ENCODE measurements at regions not wholly inside any gene's neighbourhood (a gene's known extent, or its start where the extent isn't known, plus 50 kb on each side); places are given as distances from the start of the nearest gene placed in this dataset.

DNA sequence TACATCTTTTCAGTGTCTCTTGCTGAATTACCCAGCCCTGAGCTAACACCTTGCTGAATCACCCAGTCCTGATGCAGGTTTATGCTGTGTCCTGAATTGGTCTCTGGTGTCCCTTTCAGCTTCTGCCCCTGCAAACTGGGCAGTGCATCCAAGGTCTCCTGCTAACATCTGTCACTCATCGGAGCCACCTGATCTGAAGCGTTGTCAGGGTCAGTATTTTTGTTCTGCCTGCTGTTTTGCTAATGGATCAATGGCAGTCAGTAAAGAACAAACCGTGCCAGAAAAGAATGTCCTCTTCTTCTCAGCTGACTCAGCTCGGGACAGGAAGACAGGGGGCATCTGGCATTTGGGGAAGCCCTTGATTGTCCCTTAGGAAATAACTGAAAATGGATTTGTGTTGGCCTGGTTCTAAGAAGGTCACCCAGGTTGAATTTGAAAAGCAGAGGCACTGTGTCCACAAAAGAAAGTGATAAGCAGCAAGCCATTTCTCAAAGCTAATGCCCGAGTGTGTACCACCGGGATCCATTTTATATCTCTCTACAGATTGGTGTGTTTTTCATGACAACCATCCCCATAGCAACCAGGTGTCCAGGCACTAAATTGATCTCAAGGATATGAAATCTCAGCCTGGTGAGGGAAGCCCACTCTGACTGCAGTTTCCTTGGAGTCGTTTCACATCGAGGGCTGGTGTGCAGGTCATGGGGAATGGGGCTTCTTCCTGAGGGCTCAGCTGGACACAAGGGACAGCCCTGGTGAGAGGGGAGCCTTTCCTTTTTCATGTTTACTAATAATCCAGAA is 109.7 kb upstream of the IRF2BP2 start:
- FAIRE-seq = no peak
- no peak for DNase-seq (ENCODE audit: low spot score in 2 of 2)

DNA sequence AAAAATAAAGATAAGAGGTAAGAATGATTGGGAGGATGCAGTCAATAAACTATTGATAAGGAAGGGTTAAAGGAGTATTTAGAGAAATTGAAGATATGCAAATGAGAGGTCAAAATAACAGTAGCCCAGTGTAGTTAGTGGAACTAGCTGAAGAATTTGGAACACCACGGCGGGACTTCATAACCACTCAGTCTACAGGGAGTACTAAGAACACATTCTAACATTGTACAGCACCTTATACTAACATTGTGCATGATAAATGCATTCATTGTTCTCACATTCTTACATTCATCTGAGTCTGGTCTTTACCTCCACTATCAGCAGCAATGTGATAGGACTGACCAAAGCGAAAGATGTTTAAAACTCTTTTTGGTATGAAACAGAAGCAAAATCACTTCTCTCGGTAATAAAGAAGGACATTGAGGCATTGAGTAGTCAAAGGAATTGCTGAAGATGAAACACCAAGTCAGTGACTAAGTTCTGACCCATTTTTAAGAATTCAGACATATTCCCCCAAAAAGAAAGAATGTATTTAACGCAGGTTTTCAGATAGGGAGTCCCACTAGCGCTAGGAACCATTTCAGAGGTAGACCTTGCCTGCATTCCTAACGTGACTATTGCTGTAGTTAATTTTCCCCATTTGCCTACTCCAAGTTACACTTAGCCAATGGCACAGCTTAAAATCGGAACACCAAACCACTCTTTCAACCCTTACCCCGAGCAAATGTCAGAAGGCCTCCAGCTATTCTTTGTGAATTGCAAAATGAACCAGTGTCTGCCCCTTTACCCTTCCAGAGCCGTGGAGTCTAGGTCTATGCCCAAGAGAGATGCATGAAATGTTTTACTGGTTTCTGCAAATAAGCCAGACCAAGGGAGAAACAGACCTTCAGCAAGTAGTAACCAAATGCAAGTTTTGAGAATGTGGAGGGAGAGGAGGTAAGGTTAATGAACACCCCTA is 108.8 kb upstream of the IRF2BP2 start:
- FAIRE-seq = no peak
- DNase-seq (ENCODE audit: low spot score in 2 of 2) = no peak

DNA sequence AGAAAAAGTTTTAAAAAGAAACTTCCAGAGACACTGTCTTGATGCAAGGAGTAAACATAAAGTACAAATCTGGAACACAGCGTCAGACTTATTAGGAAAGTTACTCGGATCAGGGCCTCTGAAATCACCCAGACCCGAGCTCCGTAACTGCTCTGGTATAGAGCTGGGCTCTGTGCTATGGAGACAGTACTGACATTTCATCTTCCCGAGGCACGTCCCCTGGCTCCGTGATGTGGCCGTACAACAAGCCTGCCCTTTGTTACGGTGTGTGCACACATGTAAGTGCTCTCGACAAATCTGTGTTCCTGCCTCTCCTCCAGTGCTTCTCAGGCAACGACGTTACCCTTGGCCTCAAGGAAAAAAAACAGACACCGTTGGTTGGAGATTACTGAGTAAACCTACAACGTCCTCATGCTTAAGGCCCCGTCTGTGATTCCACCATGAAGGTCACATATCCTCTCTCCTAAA is 107.0 kb upstream of the IRF2BP2 start:
- no peak for FAIRE-seq

DNA sequence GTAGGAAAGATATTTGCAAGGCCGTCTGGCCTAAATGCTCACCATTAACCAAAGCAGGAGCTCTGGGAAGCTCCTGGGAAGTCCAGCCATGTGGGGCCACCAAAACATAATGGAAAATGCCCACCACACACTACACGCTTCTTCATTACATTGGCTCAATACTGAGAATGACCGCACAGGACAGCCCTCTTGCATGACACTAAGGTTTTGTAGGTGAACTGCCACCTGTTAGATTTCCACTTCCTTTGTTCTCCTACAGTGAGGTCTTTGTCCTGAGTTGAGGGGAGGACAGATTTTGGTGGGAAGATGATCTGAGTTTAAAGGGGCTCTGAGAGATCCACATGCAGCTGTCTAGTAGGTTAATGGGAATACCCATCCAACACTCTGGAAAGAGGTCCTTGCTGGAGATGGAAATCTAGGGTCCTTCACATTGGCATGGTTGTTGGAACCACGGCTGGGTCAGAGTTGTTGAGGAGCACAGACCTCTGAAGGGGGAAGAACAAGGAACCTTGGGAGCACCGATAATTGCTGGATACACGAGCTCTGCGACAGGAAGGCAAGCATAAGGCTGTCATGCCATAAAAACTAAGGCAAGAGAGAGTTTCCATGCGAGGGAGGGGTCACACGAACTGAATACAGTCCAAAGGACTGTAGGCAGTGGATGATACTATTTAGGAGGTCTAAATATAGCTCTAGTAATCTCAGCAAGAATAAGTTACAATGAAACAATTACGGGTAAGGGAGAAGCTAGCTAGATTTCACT is 105.5 kb upstream of the IRF2BP2 start:
- no peak for DNase-seq (ENCODE audit: low spot score in 2 of 2)

More for the DNA sequence above, 107.0 kb upstream of the IRF2BP2 start:
- DNase-seq (ENCODE audit: low spot score in 2 of 2) = no peak

DNA sequence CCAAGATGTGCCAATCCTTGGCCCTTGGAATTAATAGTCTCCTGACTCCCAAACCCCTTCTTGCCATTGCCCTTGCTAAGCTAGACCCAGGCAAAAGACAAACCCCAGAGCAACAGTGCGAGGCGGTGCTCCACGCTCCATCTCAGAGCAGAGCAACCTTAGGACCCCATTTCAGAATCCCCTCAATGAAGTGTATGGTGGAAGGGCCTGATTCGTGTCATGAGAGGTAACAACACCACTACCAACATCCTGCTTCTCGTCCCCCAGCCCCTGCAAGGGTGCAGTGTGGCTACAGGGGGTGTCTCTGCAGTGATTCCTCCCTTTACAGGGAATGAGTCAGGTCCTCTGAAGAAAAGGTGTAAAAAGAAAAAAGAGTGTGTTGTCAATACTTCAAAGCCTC is 103.9 kb upstream of the IRF2BP2 start:
- FAIRE-seq (no peak), DNase-seq (ENCODE audit: low spot score in 2 of 2) (no peak)

More for the DNA sequence above, 105.5 kb upstream of the IRF2BP2 start:
- FAIRE-seq = no peak

DNA sequence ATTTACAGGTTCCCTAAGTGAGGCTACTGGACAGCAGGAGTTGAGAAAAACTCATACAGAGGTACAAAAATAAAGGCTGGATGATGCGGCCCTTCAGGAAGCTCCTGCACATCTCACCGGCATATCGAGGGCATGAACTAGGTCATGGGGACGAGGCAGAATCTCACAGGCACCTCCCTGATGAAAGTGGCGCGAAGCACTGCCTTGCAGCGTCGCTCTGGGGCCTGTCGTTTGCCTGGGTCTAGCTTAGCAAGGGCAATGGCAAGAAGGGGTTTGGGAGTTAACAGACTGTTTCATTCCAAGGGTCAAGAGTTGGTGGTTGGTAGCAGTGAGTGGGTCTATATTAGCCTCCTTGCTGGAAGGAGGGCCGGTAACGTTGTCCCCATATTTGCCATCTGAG is 103.5 kb upstream of the IRF2BP2 start:
- no peak for FAIRE-seq
- DNase-seq (ENCODE audit: low spot score in 2 of 2) = no peak

DNA sequence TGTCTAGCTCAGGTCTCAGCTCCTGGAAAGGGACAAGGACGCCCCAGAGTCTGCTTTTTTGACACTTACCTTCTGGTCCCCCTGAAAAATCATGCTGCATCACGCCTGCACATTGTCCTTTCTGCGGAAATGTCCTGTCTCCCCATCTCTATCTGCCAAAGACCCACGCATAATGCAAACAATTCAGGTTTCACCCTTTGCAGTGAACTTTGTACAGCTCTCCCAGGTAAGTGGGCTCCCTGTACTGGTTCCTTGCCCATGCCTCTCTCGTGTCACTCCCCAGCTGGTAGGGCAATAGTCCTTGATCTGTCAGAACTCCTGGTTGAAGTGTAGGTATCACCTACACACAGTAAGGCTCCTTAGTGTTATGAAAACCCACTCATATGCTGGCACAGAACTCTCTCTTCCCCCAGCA is 102.9 kb upstream of the IRF2BP2 start:
- DNase-seq (ENCODE audit: low spot score in 2 of 2) (no peak), FAIRE-seq (no peak)

DNA sequence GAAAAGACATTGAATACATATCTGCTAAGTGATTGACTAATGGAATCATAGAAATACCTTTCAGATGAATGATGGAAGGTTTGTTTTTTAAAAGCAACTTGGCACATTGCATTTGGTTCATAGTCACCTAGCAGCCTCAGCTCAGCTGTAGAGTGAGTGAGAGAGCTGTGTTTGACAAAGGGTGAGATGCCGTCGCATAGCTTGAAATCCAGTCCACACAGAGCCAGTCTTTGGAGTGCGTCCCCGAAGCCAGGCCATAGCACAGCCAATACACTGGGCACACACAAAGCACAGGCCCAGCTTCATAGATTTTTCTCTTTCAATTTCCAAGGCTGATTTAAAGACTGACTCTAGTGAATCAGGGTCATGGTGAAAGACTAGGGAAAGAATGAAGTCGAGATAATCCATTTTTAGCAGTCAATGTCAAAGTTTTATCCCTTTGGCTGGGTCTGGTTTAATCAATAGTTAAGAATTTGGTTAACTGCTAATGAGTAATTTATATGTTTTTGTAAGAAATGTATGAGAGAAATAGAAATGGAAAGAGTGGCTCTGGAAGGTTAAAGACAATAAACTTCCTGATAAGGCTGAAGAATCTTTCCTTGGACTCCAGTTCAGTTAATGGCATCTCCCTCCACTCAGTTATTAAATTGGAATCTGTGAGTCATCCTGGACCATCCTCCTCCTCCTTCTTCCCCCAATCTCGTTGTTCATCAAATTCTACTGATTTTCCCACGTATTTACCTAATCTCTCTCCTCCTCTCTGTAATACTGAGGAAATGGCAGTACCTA is 101.2 kb upstream of the IRF2BP2 start:
- FAIRE-seq = no peak
- no peak for DNase-seq (ENCODE audit: low spot score in 2 of 2)

DNA sequence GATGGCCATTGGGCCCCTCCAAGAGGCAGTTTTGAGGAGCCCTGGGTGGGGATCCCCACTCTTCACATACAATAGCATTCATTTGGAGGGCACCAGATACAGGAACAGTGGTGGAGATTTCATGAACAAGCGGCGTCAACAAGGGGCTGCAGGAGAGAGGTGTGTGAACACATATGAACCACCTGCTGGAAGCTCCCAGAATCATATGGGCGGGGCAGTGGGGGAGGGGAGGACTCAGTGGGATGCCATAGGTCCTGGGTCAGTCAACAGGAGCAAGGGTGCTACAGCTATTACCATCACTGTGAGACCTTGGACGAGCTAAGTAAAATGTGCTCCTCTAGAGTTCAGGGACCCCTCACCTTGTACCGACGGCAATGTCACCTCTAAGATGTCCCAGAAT is 100.4 kb upstream of the IRF2BP2 start:
- FAIRE-seq (no peak), DNase-seq (ENCODE audit: low spot score in 2 of 2) (no peak)

DNA sequence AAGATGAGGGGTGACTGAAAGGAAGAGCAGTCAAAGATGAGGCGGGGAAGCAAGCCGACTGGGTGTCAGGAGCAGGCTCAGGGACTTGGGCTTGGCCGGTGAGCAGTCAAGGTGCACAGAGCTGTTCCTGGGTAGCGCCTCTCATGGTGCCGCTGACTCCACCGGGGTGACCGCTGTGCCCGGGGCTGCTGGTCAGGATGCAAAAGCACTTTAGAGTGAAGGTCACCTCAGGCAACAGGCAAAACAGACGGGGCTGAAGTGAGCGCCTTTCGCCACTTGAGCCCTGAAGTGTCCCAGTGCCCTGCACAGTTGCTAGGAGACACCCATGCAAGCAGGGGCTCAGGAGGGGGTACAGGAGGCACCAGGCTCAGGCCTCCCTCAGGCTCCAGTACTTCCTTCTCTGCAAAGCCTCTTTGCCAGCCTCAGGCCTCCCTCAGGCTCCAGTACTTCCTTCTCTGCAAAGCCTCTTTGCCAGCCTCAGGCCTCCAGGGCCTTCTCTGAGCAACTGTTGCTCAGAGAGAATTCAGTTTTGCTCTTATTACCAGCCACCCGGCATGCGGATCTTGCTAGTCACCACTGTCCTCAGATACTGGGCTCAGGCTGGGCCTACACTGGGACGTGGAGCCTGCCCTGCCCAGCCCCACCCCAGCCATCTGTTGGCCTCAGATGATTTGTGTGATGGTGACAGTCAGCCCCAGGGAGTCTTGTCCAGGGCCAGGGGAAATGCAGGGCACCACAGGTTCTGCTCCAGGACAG is 99.7 kb upstream of the IRF2BP2 start:
- DNase-seq (ENCODE audit: low spot score in 2 of 2) (no peak), FAIRE-seq (no peak)

DNA sequence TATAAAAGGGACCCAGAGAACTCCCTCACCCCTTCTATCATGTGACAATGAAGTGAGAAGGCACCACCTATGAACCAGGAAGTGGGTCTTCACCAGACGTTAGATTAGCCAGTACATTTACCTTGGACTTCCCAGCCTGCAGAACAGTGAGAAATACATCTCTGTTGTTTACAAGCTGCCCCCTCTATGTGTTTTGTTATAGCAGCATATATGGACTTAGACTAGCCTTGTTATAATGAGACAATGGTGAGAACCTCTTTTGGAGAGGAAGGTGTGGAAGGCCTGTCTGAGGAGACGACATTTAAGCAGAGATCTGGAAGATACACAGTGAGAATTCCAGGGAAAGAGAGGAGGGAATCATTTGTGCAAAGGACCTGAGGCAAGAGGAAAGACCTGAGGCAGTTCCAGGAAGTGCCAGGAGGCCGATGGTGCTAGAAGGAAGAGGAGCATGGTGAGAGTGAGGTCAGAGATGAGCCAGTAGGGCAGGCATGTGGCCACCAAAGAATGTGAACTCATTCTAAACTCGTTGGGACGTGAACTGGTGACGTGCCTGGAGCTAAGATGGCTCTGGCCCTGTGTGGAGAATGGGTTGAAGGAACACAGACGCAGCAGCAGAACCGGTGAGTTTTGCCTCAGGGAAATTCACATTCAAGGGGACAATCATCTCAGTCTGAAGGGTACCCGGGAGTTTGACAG is 98.9 kb upstream of the IRF2BP2 start:
- no peak for FAIRE-seq
- DNase-seq (ENCODE audit: low spot score in 2 of 2) = no peak

DNA sequence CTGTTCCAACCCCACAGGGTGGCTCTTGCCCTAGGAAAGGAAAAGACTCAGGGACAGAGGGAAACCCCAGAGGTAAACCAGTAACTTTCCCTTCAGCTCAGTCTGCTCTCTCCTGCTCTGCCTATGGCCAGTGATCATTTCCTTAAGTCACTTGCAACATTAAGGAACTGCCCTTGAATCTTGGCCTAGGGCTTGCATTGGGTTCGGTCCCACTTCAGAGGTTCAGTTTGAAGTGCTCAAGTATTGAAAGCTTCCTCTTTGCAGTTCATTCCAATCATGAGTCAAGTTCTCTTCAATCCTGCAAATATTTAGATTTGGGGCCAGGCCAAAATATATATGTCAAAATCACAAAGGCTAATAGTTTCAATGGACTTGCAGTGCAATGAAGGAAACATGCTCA is 97.7 kb upstream of the IRF2BP2 start:
- FAIRE-seq (no peak), DNase-seq (ENCODE audit: low spot score in 2 of 2) (no peak)

DNA sequence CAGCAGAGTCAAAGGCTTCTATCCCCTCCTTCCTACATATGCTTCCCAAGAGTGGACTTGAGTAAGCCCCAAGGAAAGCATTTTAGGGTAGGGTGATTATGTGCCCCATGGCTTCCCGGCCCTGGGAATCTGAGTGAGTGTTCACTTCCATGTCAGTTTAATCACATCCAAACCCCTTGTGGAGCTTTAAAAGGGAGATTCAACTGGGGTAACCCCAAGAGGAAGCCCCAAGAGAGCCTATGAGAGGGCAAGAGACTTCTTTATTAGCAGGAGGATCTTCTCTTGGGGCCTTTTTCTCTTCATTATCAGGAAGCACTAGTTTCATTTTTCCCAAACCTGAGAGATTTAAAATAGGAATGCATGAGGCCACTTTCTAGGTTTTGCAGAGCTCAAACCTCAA is 97.0 kb upstream of the IRF2BP2 start:
- DNase-seq (ENCODE audit: low spot score in 2 of 2) = no peak
- FAIRE-seq = no peak

DNA sequence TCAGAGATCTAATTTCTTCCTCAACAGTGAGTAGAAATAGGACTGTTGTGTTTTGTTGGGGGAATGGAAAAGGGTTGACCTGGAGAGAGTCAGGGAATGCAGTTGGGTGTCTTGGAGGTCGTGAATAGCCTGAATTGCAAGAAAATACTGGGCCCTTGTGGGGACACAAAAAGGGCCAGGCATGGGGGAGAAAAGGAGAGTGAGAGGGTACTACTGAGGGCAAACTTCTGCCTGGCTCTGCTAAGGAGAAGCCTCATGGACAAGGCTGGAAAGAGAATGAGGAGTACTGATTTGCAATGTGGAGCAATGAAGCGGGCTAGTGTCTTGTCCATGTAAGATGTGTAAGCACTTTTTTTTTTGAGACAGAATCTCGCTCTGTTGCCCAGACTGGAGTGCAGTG is 96.2 kb upstream of the IRF2BP2 start:
- FAIRE-seq = no peak

DNA sequence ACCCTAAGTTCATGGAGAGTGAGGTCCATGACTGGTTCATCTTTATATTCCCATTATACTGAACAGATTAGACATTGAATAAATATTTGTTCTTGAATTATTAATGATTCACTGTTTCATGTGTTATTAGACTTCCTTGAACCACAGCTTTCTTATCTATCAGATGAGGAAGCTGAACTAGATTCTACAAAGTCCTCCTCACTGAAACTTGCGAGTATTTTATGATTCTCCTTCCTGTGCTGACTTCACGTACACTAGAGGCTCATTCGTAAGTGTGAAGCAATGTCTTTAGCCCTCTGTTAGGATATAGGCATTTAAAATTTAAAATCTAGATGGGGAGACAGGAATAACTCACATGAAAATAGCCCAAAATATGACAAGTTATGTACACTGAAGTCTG is 95.6 kb upstream of the IRF2BP2 start:
- DNase-seq (ENCODE audit: low spot score in 2 of 2) (no peak), FAIRE-seq (no peak)

More for the DNA sequence above, 96.2 kb upstream of the IRF2BP2 start:
- DNase-seq (ENCODE audit: low spot score in 2 of 2) = no peak

DNA sequence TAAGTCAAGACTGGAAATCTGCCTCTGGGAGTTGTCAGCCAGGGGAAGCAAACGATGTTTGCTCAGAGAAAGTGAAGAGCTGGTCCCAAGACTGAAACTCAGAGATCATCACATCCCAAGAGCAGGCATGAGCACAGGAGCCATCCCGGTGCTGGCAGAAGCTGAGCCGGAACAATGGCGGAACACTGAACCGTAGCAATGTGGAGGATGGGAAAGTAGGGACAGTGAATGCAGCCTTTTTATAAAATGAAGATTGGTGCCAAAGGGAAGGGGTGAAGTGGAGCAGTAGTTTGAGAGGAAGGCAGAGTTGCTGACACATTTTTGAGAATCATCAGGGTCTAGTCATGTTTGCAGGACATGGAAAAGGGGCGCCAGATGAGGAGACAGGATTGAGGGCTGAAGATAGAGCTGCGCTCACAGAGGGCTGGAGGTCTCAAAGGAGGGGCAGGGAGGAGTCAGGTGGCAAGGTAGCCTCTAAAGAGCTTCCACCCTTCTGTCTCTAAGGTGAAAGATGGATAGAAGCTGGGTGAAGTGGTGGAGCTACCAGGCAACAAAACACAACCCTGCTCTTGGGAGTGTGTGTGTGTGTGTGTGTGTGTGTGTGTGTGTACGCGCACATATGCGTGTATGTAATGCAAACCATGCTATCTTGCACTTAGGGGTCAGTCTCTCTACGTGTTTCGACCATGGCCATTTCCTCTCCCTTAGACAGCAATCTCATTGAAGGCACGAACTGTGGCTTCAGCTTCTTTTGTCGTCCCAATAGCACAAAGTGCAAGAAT is 94.3 kb upstream of the IRF2BP2 start:
- no peak for FAIRE-seq
- no peak for DNase-seq (ENCODE audit: low spot score in 2 of 2)

DNA sequence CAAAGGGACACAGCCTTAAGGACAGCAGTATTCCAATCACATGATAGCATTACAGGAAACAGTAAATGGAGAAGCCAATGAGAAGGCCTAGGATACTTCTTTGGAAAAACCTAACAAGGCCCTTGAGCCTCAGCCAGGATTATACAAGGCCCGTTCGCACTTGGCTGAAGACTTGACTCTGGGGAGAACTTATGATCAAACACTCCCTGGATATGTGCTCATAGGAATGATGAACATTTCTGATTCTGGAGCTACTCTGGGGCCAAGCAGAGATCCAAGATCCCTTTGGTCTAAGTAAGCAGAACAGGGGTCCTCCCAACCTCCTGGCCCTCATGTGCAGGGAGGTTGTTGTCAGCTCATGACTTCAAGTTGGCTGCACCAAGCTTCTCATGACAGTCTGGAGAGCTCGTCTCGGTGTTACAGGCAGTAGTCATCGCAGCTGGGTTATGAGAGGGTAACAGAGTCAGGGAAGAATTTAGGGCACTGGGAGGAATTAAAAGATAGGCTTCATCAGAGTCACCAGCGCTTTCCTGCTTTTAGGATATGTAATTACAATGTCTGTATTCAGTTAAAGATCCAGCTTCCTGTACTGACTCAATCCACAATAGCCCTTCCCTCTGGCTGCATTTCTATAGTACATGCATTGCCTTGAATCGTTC is 92.5 kb upstream of the IRF2BP2 start:
- no peak for DNase-seq (ENCODE audit: low spot score in 2 of 2)
- FAIRE-seq = no peak
